ENCODE measurements at regions not wholly inside any gene's neighbourhood (a gene's known extent, or its start where the extent isn't known, plus 50 kb on each side); places are given as distances from the start of the nearest gene placed in this dataset.

DNA sequence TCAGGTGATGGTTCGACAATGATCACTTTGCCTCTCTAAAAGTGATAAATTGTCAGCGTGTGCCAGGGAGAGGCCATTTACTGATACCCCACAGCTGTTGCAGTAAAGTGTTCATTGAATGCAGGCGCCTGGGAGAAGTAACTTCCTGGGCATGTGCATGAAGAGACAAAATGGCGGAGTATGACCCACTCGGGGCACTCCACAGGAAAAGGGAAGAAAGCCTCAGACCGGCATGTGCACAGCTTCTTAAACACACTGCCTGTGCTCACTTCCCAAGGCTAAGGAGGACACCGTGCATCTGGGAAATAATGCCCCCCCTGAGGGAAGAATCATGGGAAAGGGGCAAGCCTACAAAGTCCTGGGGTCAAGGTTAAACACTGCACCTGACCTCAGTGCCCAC, 329.5 kb downstream of the ICE1 start:
- no peak for FAIRE-seq
- no peaks in the 10 kb centered on the region for H3K27me3 ChIP-seq (replicated peaks in 1 of 4; ENCODE audit: control insufficient read depth in 3 of 4, extremely low read depth in 1 of 4, insufficient read depth in 3 of 4, low read length in 3 of 4)
- CTCF ChIA-PET (ENCODE audit: partially characterized antibody), result interaction anchor here (0.7 kb wide), 1 partner anchor 124 kb away, joined by 3 read pairs; no protein-coding TSS in a partner anchor

More for the DNA sequence above, 329.5 kb downstream of the ICE1 start:
- Histone ChIP-seq H3K56ac (replicated peaks; ENCODE audit: insufficient read length, low read depth, low read length) (no peak overlapping the region), H3K4me2 (ENCODE audit: insufficient read depth in 1 of 2, low read depth in 2 of 2, low read length in 2 of 2) (no peak overlapping the region), H3K4ac (replicated peaks; ENCODE audit: insufficient read length, low read depth, low read length) (no peak overlapping the region), H3K27ac (ENCODE audit: low read depth, low read length) (no peak overlapping the region), H3K23me2 (ENCODE audit: low read depth, low read length) (no peaks in the 10 kb centered on the region), H3K36me3 (ENCODE audit: control insufficient read depth in 2 of 4, insufficient read depth in 4 of 4, low read length in 3 of 4) (no peaks in the 10 kb centered on the region; a peak in 1 of 8 replicates), H2BK20ac (ENCODE audit: low read length) (no peak overlapping the region), H4K91ac (replicated peaks; ENCODE audit: insufficient read length, low read length) (no peak overlapping the region), H3K14ac (ENCODE audit: insufficient read length) (no peak overlapping the region), H2BK120ac (replicated peaks; ENCODE audit: low read depth, low read length) (no peak overlapping the region), H2BK5ac (ENCODE audit: low read depth, low read length) (no peak overlapping the region), H3K79me1 (ENCODE audit: low read depth, low read length) (no peaks in the 10 kb centered on the region), H3K4me3 (ENCODE audit: extremely low read depth in 1 of 4, insufficient read depth in 2 of 4, low read depth in 3 of 4, low read length in 4 of 4) (no peak overlapping the region), H3K23ac (ENCODE audit: insufficient read length) (no peak overlapping the region), H3K79me2 (ENCODE audit: control insufficient read depth in 1 of 2, insufficient read depth in 2 of 2, low read length in 2 of 2) (no peaks in the 10 kb centered on the region), H2AK5ac (ENCODE audit: low read depth, low read length) (no peak overlapping the region), H3K4me1 (replicated peaks in 1 of 4; ENCODE audit: control insufficient read depth in 3 of 4, insufficient read depth in 4 of 4, low read length in 3 of 4) (no peaks in the 10 kb centered on the region), H4K5ac (ENCODE audit: insufficient read length, low read depth, low read length) (no peak overlapping the region), H2BK12ac (ENCODE audit: low read depth, low read length) (no peak overlapping the region), H2BK15ac (ENCODE audit: low read length) (no peak overlapping the region), H3K18ac (ENCODE audit: extremely low read depth, low read length) (no peak overlapping the region), H4K8ac (ENCODE audit: extremely low read depth, insufficient read depth, low read length) (no peak overlapping the region), H3K9me3 (ENCODE audit: insufficient read depth in 2 of 2, low read depth in 1 of 2, low read length in 1 of 2) (no peaks in the 10 kb centered on the region), H2AFZ (ENCODE audit: low read length) (peak overlapping the region; percentile 73; the same call in 1 of the 2 replicates), H3K9ac (replicated peaks in 1 of 4; ENCODE audit: extremely low read depth in 1 of 4, low read depth in 3 of 4, low read length in 3 of 4) (no peak overlapping the region), H4K20me1 (replicated peaks in 1 of 2; ENCODE audit: control insufficient read depth in 1 of 2, insufficient read depth in 2 of 2, low read length in 2 of 2) (no peaks in the 10 kb centered on the region)
- POLR2A ChIA-PET (ENCODE audit: partially characterized antibody), result no interaction called here
- DNase-seq (ENCODE audit: low read depth in 1 of 2, low spot score in 2 of 2), result no peak
- WGBS, 2 experiments (ENCODE audit: extremely low coverage in 1 of 2, insufficient coverage in 1 of 2, insufficient read length in 1 of 2, insufficient replicate concordance in 2 of 2, low coverage in 1 of 2, low lambda C conversion rate in 2 of 2, missing lambda C conversion rate in 1 of 2), result 83% methylated on average over 6 of the region's 7 CpGs; no CpG with 5 or more reads in 1 of the 2 experiments
- TF ChIP-seq JUND (IDR thresholded peaks at IDR 0.05; ENCODE audit: low read length), result no peak

Data from H1 (cell line).